H1 (cell line): ENCODE measurements at regions not wholly inside any gene's neighbourhood (a gene's known extent, or its start where the extent isn't known, plus 50 kb on each side); places are given as distances from the start of the nearest gene placed in this dataset.

Experiments
- CTCF ChIA-PET: fragments of 300-600 bp; sonication (Branson Sonifier 250); formaldehyde crosslinking; loops from one replicate; lab custom pipeline; 2021; ENCODE audit not compliant: partially characterized antibody; lab: Charles Lee
- POLR2A ChIA-PET: fragments of 300-600 bp; sonication (Branson Sonifier 250); formaldehyde crosslinking; loops from one replicate; lab custom pipeline; 2021; ENCODE audit warnings: inconsistent platforms; ENCODE audit not compliant: partially characterized antibody; lab: Charles Lee
- DNase-seq, 2 experiments: peaks; one replicate each; pipeline versions ENCODE4 v3.0.0 to v3.0.0-alpha.2; 2010 to 2022; ENCODE audit warnings: low spot score in 2 of 2, low read depth in 1 of 2, mixed read lengths in 1 of 2
- FAIRE-seq: peaks from 2 replicates; lab custom pipeline; 2011; peaks lifted over from hg19 to GRCh38; lab: Jason Lieb, UNC
- H2AFZ ChIP-seq: 2 replicates; pipeline ENCODE4 v1.8.1; 2012; ENCODE audit warnings: low read length, inconsistent platforms
- H2AK5ac ChIP-seq: 2 replicates; pipeline ENCODE4 v1.6.1; 2013; ENCODE audit warnings: low read depth, low read length
- H2BK120ac ChIP-seq: replicated peaks from 2 replicates; pipeline ENCODE3; 2013; ENCODE audit warnings: low read depth, low read length, inconsistent platforms
- H2BK12ac ChIP-seq: 2 replicates; pipeline ENCODE4 v1.6.1; 2013; ENCODE audit warnings: low read depth, low read length
- H2BK15ac ChIP-seq: 2 replicates; pipeline ENCODE4 v1.6.1; 2013; ENCODE audit warnings: low read length
- H2BK20ac ChIP-seq: 2 replicates; pipeline ENCODE4 v1.6.1; 2013; ENCODE audit warnings: low read length
- H2BK5ac ChIP-seq: 2 replicates; pipeline ENCODE4 v1.6.1; 2013; ENCODE audit warnings: low read depth, low read length
- H3K14ac ChIP-seq: 2 replicates; pipeline ENCODE4 v1.6.1; 2013; ENCODE audit warnings: inconsistent platforms; ENCODE audit not compliant: insufficient read length
- H3K18ac ChIP-seq: 2 replicates; pipeline ENCODE4 v1.6.1; 2013; ENCODE audit warnings: low read length; ENCODE audit errors: extremely low read depth
- H3K23ac ChIP-seq: 2 replicates; pipeline ENCODE4 v1.6.1; 2013; ENCODE audit warnings: inconsistent platforms; ENCODE audit not compliant: insufficient read length
- H3K23me2 ChIP-seq: 2 replicates; pipeline ENCODE4 v1.6.1; 2013; ENCODE audit warnings: low read depth, low read length
- H3K27ac ChIP-seq: 2 replicates; pipeline ENCODE4 v1.6.1; 2011; ENCODE audit warnings: low read depth, low read length, inconsistent platforms
- H3K27me3 ChIP-seq, 4 experiments: replicated peaks in 1 of 4; 1 replicate in 1 of 4; 2 replicates in 3 of 4; pipeline versions ENCODE4 v1.6.1 to v1.8.1; 2011 to 2013; ENCODE audit warnings: low read length in 3 of 4, mild to moderate bottlenecking in 3 of 4, inconsistent platforms in 2 of 4, mixed read lengths in 2 of 4, moderate library complexity in 1 of 4; ENCODE audit not compliant: control insufficient read depth in 3 of 4, insufficient read depth in 3 of 4; ENCODE audit errors: extremely low read depth in 1 of 4
- H3K36me3 ChIP-seq, 4 experiments: 2 replicates each; pipeline versions ENCODE4 v1.6.1 to v1.8.1; 2011 to 2013; ENCODE audit warnings: mild to moderate bottlenecking in 4 of 4, low read length in 3 of 4, moderate library complexity in 2 of 4, control low read depth in 1 of 4, inconsistent platforms in 1 of 4; ENCODE audit not compliant: insufficient read depth in 4 of 4, control insufficient read depth in 2 of 4
- H3K4ac ChIP-seq: replicated peaks from 2 replicates; pipeline ENCODE3; 2013; ENCODE audit warnings: low read length, low read depth, mixed read lengths, inconsistent platforms; ENCODE audit not compliant: insufficient read length
- H3K4me1 ChIP-seq, 4 experiments: replicated peaks in 1 of 4; 1 replicate in 1 of 4; 2 replicates in 3 of 4; pipeline versions ENCODE4 v1.6.1 to v1.8.1; 2011 to 2013; ENCODE audit warnings: low read length in 3 of 4, inconsistent platforms in 2 of 4, mixed read lengths in 1 of 4; ENCODE audit not compliant: insufficient read depth in 4 of 4, control insufficient read depth in 3 of 4
- H3K4me2 ChIP-seq, 2 experiments: 2 replicates each; pipeline versions ENCODE4 v1.6.1 to v1.8.1; 2011 to 2013; ENCODE audit warnings: low read depth in 2 of 2, low read length in 2 of 2, control low read depth in 1 of 2, inconsistent platforms in 1 of 2, mild to moderate bottlenecking in 1 of 2; ENCODE audit not compliant: insufficient read depth in 1 of 2
- H3K4me3 ChIP-seq, 4 experiments: fragments of 200-600, 300-600 bp in 1 of 4; sonication (generic), shearing (Covaris generic), sonication (Bioruptor Twin) in 1 of 4; 2 replicates each; pipeline versions ENCODE4 v1.5.1 to v1.8.1; 2011 to 2016; ENCODE audit warnings: low read length in 4 of 4, low read depth in 3 of 4, control low read depth in 2 of 4, inconsistent platforms in 2 of 4, mild to moderate bottlenecking in 2 of 4, mixed read lengths in 1 of 4, moderate library complexity in 1 of 4; ENCODE audit not compliant: insufficient read depth in 2 of 4; ENCODE audit errors: extremely low read depth in 1 of 4
- H3K56ac ChIP-seq: replicated peaks from 2 replicates; pipeline ENCODE3; 2013; ENCODE audit warnings: low read depth, mild to moderate bottlenecking, mixed read lengths, low read length, inconsistent platforms; ENCODE audit not compliant: insufficient read length
- H3K79me1 ChIP-seq: 2 replicates; pipeline ENCODE4 v1.6.1; 2013; ENCODE audit warnings: low read depth, low read length, control low read depth
- H3K79me2 ChIP-seq, 2 experiments: 2 replicates each; pipeline versions ENCODE4 v1.6.1 to v1.8.1; 2012 to 2013; ENCODE audit warnings: low read length in 2 of 2, mild to moderate bottlenecking in 2 of 2, inconsistent platforms in 1 of 2; ENCODE audit not compliant: insufficient read depth in 2 of 2, control insufficient read depth in 1 of 2
- H3K9ac ChIP-seq, 4 experiments: replicated peaks in 1 of 4; 1 replicate in 1 of 4; 2 replicates in 3 of 4; pipeline versions ENCODE4 v1.6.1 to v1.8.1; 2011 to 2013; ENCODE audit warnings: low read depth in 3 of 4, low read length in 3 of 4, control low read depth in 2 of 4, mild to moderate bottlenecking in 2 of 4, moderate library complexity in 2 of 4, inconsistent platforms in 1 of 4; ENCODE audit errors: extremely low read depth in 1 of 4
- H3K9me3 ChIP-seq, 2 experiments: 2 replicates each; pipeline versions ENCODE4 v1.6.1 to v1.8.1; 2012 to 2013; ENCODE audit warnings: mild to moderate bottlenecking in 2 of 2, moderate library complexity in 2 of 2, control low read depth in 1 of 2, inconsistent platforms in 1 of 2, low read depth in 1 of 2, low read length in 1 of 2, mixed read lengths in 1 of 2; ENCODE audit not compliant: insufficient read depth in 2 of 2
- H4K20me1 ChIP-seq, 2 experiments: replicated peaks in 1 of 2; 2 replicates each; pipeline versions ENCODE3 to v1.8.1; 2011 to 2013; ENCODE audit warnings: inconsistent platforms in 2 of 2, low read length in 2 of 2, mild to moderate bottlenecking in 1 of 2; ENCODE audit not compliant: insufficient read depth in 2 of 2, control insufficient read depth in 1 of 2
- H4K5ac ChIP-seq: 2 replicates; pipeline ENCODE4 v1.6.1; 2013; ENCODE audit warnings: low read length, low read depth, mixed read lengths, inconsistent platforms; ENCODE audit not compliant: insufficient read length
- H4K8ac ChIP-seq: 2 replicates; pipeline ENCODE4 v1.8.0; 2013; ENCODE audit warnings: mild to moderate bottlenecking, moderate library complexity, low read length, inconsistent platforms; ENCODE audit not compliant: insufficient read depth; ENCODE audit errors: extremely low read depth
- H4K91ac ChIP-seq: replicated peaks from 2 replicates; pipeline ENCODE3; 2013; ENCODE audit warnings: low read length, mixed read lengths, inconsistent platforms; ENCODE audit not compliant: insufficient read length
- CTBP2 ChIP-seq: IDR thresholded peaks from 2 replicates; pipeline ENCODE4 v1.7.0; 2011; ENCODE audit warnings: borderline replicate concordance, mild to moderate bottlenecking, moderate library complexity, mixed read lengths, low read length; ENCODE audit not compliant: insufficient read depth, insufficient read length
- KDM5A ChIP-seq: fragments of 200-600 bp; IDR thresholded peaks from 2 replicates; pipeline ENCODE4 v1.7.1; 2012; ENCODE audit warnings: mild to moderate bottlenecking, low read length, inconsistent platforms, mixed read lengths
- POLR2A ChIP-seq, 2 experiments: IDR thresholded peaks; 1 replicate in 1 of 2; 2 replicates in 1 of 2; pipeline ENCODE4 v1.6.1; 2011; ENCODE audit warnings: low read depth in 2 of 2, low read length in 2 of 2, mild to moderate bottlenecking in 2 of 2; ENCODE audit errors: control extremely low read depth in 1 of 2
- RAD21 ChIP-seq, 2 experiments: IDR thresholded peaks in 1 of 2; conservative IDR thresholded peaks in 1 of 2; 2 replicates each; pipeline ENCODE4 v1.6.1; 2011; ENCODE audit warnings: low read depth in 2 of 2, low read length in 2 of 2, improper control_type of control experiment in 1 of 2, inconsistent platforms in 1 of 2, mild to moderate bottlenecking in 1 of 2, moderate library complexity in 1 of 2
- RNF2 ChIP-seq: fragments of 200-900, 300-1000 bp; sonication (generic); IDR thresholded peaks from 2 replicates; pipeline ENCODE4 v1.7.1; 2016; ENCODE audit warnings: borderline replicate concordance, low read depth, mild to moderate bottlenecking, antibody characterized with exemption, low read length; ENCODE audit not compliant: poor library complexity, severe bottlenecking; ENCODE audit errors: missing control alignments
- SUZ12 ChIP-seq: fragments of 200-600 bp; sonication (generic); IDR thresholded peaks from 2 replicates; pipeline ENCODE4 v1.6.1; 2012; ENCODE audit warnings: mild to moderate bottlenecking, inconsistent platforms, low read length, moderate library complexity, mixed read lengths
- TEAD4 ChIP-seq: IDR thresholded peaks from 2 replicates; pipeline ENCODE4 v1.6.1; 2012; ENCODE audit warnings: low read depth, low read length, inconsistent platforms, mixed read lengths
- WGBS, 2 experiments: shearing (Covaris generic) in 1 of 2; methylation state at CpG; one replicate each; pipeline versions ENCODE4 v1.1.6 to v1.1.7; 2013 to 2015; ENCODE audit warnings: low lambda C conversion rate in 2 of 2, mixed read lengths in 2 of 2, inconsistent platforms in 1 of 2, low coverage in 1 of 2, missing lambda C conversion rate in 1 of 2; ENCODE audit not compliant: insufficient replicate concordance in 2 of 2, insufficient coverage in 1 of 2, insufficient read length in 1 of 2; ENCODE audit errors: extremely low coverage in 1 of 2, missing lambda C conversion rate in 1 of 2; 5-methylcytosine and 5-hydroxymethylcytosine counted together
- TF ChIP-seq, protein P1 (sequence below): IDR thresholded peaks from 2 replicates; pipeline ENCODE4 v1.6.1; 2012; ENCODE audit warnings: low read length, inconsistent platforms
- TF ChIP-seq, protein P2 (sequence below), 3 experiments: IDR thresholded peaks; 1 replicate in 2 of 3; 2 replicates in 1 of 3; pipeline versions ENCODE4 v1.5.1 to v1.6.1; 2011; ENCODE audit warnings: low read length in 3 of 3, mild to moderate bottlenecking in 3 of 3, inconsistent platforms in 2 of 3, low read depth in 1 of 3, moderate library complexity in 1 of 3; ENCODE audit not compliant: insufficient read depth in 1 of 3; ENCODE audit errors: control extremely low read depth in 1 of 3

DNA sequence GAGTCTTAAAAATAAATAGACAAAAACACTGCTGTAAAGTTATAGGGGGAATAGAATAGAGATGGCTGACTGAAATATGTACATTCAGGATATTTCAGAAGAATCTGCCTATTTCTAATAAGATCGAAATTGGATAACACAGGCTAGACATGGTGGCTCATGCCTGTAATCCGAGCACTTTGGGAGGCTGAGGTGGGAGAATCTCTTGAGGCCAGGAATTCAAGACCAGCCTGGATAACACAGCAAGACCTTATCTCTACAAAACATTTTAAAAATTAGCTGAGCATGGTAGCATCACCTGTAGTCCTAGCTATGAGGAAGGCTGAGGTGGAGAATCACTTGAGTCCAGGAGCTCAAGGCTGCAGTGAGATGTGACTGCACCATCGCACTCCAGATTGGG lies 146.6 kb upstream of the CCDC150 start:
- Histone ChIP-seq H3K79me1 (no peaks in the 10 kb centered on the region), H2BK5ac (no peak overlapping the region), H2BK15ac (no peak overlapping the region), H3K9ac (no peak overlapping the region), H3K4me3 (no peak overlapping the region), H3K14ac (no peak overlapping the region), H2BK12ac (no peak overlapping the region), H3K36me3 (no peaks in the 10 kb centered on the region), H4K5ac (no peak overlapping the region), H2BK120ac (no peak overlapping the region), H2AK5ac (no peak overlapping the region), H3K4me1 (no peaks in the 10 kb centered on the region), H3K18ac (no peak overlapping the region), H3K9me3 (no peaks in the 10 kb centered on the region), H4K91ac (no peak overlapping the region), H3K56ac (no peak overlapping the region), H3K23me2 (no peaks in the 10 kb centered on the region), H2BK20ac (no peak overlapping the region), H3K4ac (no peak overlapping the region), H3K27me3 (no peaks in the 10 kb centered on the region), H3K27ac (no peak overlapping the region), H4K8ac (no peak overlapping the region), H3K79me2 (no peaks in the 10 kb centered on the region), H3K23ac (no peak overlapping the region), H2AFZ (no peak overlapping the region), H3K4me2 (no peak overlapping the region), H4K20me1 (no peaks in the 10 kb centered on the region)
- WGBS, 2 experiments, result 97% methylated on average over 3 of the region's 3 CpGs; no CpG with 5 or more reads in 1 of the 2 experiments
- DNase-seq, result no peak
- POLR2A ChIA-PET, result no interaction called here
- no peak for FAIRE-seq
- CTCF ChIA-PET, result no interaction called here
- TF ChIP-seq RAD21 (IDR thresholded peaks at IDR 0.05 in 1 of 2, conservative IDR thresholded peaks at IDR 0.05 in 1 of 2; ENCODE audit: low read depth in 2 of 2, low read length in 2 of 2) (no peak), RNF2 (no peak), TEAD4 (no peak), POLR2A (IDR thresholded peaks at IDR 0.05; ENCODE audit: control extremely low read depth in 1 of 2, low read depth in 2 of 2, low read length in 2 of 2) (no peak), CTBP2 (no peak), SUZ12 (no peak), KDM5A (no peak)
- TF ChIP-seq, protein P1, sequence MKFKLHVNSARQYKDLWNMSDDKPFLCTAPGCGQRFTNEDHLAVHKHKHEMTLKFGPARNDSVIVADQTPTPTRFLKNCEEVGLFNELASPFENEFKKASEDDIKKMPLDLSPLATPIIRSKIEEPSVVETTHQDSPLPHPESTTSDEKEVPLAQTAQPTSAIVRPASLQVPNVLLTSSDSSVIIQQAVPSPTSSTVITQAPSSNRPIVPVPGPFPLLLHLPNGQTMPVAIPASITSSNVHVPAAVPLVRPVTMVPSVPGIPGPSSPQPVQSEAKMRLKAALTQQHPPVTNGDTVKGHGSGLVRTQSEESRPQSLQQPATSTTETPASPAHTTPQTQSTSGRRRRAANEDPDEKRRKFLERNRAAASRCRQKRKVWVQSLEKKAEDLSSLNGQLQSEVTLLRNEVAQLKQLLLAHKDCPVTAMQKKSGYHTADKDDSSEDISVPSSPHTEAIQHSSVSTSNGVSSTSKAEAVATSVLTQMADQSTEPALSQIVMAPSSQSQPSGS, result no peak
- TF ChIP-seq, protein P2, sequence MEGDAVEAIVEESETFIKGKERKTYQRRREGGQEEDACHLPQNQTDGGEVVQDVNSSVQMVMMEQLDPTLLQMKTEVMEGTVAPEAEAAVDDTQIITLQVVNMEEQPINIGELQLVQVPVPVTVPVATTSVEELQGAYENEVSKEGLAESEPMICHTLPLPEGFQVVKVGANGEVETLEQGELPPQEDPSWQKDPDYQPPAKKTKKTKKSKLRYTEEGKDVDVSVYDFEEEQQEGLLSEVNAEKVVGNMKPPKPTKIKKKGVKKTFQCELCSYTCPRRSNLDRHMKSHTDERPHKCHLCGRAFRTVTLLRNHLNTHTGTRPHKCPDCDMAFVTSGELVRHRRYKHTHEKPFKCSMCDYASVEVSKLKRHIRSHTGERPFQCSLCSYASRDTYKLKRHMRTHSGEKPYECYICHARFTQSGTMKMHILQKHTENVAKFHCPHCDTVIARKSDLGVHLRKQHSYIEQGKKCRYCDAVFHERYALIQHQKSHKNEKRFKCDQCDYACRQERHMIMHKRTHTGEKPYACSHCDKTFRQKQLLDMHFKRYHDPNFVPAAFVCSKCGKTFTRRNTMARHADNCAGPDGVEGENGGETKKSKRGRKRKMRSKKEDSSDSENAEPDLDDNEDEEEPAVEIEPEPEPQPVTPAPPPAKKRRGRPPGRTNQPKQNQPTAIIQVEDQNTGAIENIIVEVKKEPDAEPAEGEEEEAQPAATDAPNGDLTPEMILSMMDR (IDR thresholded peaks at IDR 0.05; ENCODE audit: control extremely low read depth in 1 of 3, insufficient read depth in 1 of 3, low read depth in 1 of 3, low read length in 3 of 3), result no peak
